ENCODE measurements at regions not wholly inside any gene's neighbourhood (a gene's known extent, or its start where the extent isn't known, plus 50 kb on each side); places are given as distances from the start of the nearest gene placed in this dataset.

GRCh38 chr14:56703947-56704346, 106.3 kb downstream of the OTX2 start:
- Histone ChIP-seq H3K9me3 (ENCODE audit: low read depth, low read length, poor library complexity, severe bottlenecking) (no peaks in the 10 kb centered on the region), H3K4me1 (ENCODE audit: insufficient read depth, low read length, poor library complexity, severe bottlenecking) (no peaks in the 10 kb centered on the region), H3K27ac (ENCODE audit: low read depth, low read length, poor library complexity, severe bottlenecking) (no peak overlapping the region), H3K36me3 (ENCODE audit: insufficient read depth, low read length, poor library complexity, severe bottlenecking) (no peaks in the 10 kb centered on the region), H3K4me3 (ENCODE audit: low read depth, low read length, poor library complexity, severe bottlenecking) (no peak overlapping the region), H3K27me3 (replicated peaks; ENCODE audit: insufficient read depth, low read depth, low read length, poor library complexity) (no peaks in the 10 kb centered on the region)
- DNase-seq (ENCODE audit: low spot score), result no peak
- BruUV-seq (replicated peaks), result no TSS peak
- ChIA-PET POLR2A (ENCODE audit: low non-redundant PET) (no interaction called here), CTCF (no interaction called here)
- intact Hi-C loops (cut with micrococcal nuclease; ENCODE audit: unreplicated experiment), result no loop called here
- TF ChIP-seq EZH2 (IDR thresholded peaks at IDR 0.05; ENCODE audit: borderline replicate concordance, low read depth, low read length, poor library complexity, severe bottlenecking) (no peak), CTCF (conservative IDR thresholded peaks at IDR 0.05; ENCODE audit: low read depth, low read length) (no peak)

DNA sequence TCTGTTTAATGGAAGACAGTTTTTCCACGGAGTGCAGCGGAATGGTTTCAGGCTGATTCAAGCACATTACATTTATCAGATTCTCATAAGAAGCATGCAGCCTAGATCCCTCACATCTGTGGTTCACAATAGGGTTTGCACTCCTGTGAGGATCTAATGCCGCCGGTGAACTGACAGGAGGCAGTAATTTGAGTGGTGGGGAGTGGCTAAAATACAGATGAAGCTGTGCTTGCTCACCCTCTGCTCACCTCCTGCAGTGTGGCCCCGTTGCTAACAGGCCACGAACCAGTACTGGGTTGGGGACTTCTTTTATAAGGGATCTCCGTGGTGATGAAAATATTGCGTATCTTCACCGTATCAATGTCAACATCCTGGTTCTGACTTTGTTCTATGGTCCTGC, 107.8 kb downstream of the OTX2 start:
- BruUV-seq (replicated peaks), result no TSS peak
- H3K27ac ChIP-seq (ENCODE audit: low read depth, low read length, poor library complexity, severe bottlenecking), result no peak overlapping the region
- intact Hi-C loops (cut with micrococcal nuclease; ENCODE audit: unreplicated experiment), result no loop called here
- no peaks in the 10 kb centered on the region for H3K9me3 ChIP-seq (ENCODE audit: low read depth, low read length, poor library complexity, severe bottlenecking)
- no peak overlapping the region for H3K4me3 ChIP-seq (ENCODE audit: low read depth, low read length, poor library complexity, severe bottlenecking)
- no peaks in the 10 kb centered on the region for H3K36me3 ChIP-seq (ENCODE audit: insufficient read depth, low read length, poor library complexity, severe bottlenecking)
- H3K27me3 ChIP-seq (replicated peaks; ENCODE audit: insufficient read depth, low read depth, low read length, poor library complexity), result no peaks in the 10 kb centered on the region
- no peak for DNase-seq (ENCODE audit: low spot score)
- ChIA-PET POLR2A (ENCODE audit: low non-redundant PET) (no interaction called here), CTCF (no interaction called here)
- no peak for TF ChIP-seq CTCF (conservative IDR thresholded peaks at IDR 0.05; ENCODE audit: low read depth, low read length)
- TF ChIP-seq EZH2 (IDR thresholded peaks at IDR 0.05; ENCODE audit: borderline replicate concordance, low read depth, low read length, poor library complexity, severe bottlenecking), result no peak
- H3K4me1 ChIP-seq (ENCODE audit: insufficient read depth, low read length, poor library complexity, severe bottlenecking), result no peaks in the 10 kb centered on the region
